ENCODE measurements at regions not wholly inside any gene's neighbourhood (a gene's known extent, or its start where the extent isn't known, plus 50 kb on each side); places are given as distances from the start of the nearest gene placed in this dataset.

- TF ChIP-seq, protein P1, sequence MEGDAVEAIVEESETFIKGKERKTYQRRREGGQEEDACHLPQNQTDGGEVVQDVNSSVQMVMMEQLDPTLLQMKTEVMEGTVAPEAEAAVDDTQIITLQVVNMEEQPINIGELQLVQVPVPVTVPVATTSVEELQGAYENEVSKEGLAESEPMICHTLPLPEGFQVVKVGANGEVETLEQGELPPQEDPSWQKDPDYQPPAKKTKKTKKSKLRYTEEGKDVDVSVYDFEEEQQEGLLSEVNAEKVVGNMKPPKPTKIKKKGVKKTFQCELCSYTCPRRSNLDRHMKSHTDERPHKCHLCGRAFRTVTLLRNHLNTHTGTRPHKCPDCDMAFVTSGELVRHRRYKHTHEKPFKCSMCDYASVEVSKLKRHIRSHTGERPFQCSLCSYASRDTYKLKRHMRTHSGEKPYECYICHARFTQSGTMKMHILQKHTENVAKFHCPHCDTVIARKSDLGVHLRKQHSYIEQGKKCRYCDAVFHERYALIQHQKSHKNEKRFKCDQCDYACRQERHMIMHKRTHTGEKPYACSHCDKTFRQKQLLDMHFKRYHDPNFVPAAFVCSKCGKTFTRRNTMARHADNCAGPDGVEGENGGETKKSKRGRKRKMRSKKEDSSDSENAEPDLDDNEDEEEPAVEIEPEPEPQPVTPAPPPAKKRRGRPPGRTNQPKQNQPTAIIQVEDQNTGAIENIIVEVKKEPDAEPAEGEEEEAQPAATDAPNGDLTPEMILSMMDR (IDR thresholded peaks at IDR 0.05; ENCODE audit: low read depth, low read length): no peak
- no peak for TF ChIP-seq EZH2phosphoT487 (IDR thresholded peaks at IDR 0.05; ENCODE audit: low read depth)
Measured at GRCh38 chr18:68221111-68221724, 493.7 kb downstream of the TMX3 start.

Data from OCI-LY3 (cell line).